ENCODE measurements at regions not wholly inside any gene's neighbourhood (a gene's known extent, or its start where the extent isn't known, plus 50 kb on each side); places are given as distances from the start of the nearest gene placed in this dataset.
A peak's percentile ranks its signal among the peaks of the same experiment; 100 is the strongest.

GRCh38 chrX:125202591-125203248, 117.0 kb upstream of the TEX13C start:
- no peak for TF ChIP-seq CTCF (IDR thresholded peaks at IDR 0.05)
- Histone ChIP-seq H3K9me3 (no peaks in the 10 kb centered on the region), H3K27me3 (peaks cover 0 to 22% (median 5%) of the 10 kb centered on the region in 4 donors), H3K4me3 (peak overlapping the region in 1 of 4 donors; percentile 35), H3K36me3 (no peaks in the 10 kb centered on the region), H3K4me1 (no peaks in the 10 kb centered on the region), H3K27ac (no peak overlapping the region)
- ATAC-seq: no peak
- DNase-seq: no peak
- WGBS, 2 donors: 2 to 22% methylated on average over 33 of the region's 33 CpGs
- intact Hi-C loops (cut with DNase I): no loop called here
- no peak for FAIRE-seq

- ATAC-seq: peak in 2 of 4 donors; percentile 5 to 8
- Histone ChIP-seq H3K27me3 (peaks cover 0 to 18% (median 5%) of the 10 kb centered on the region in 4 donors), H3K4me1 (no peaks in the 10 kb centered on the region), H3K27ac (no peak overlapping the region), H3K36me3 (no peaks in the 10 kb centered on the region), H3K4me3 (peak overlapping the region in 1 of 4 donors; percentile 35), H3K9me3 (no peaks in the 10 kb centered on the region)
- peak in 1 of 6 donors; percentile 64 for DNase-seq
- FAIRE-seq: no peak
- intact Hi-C loops (cut with DNase I): no loop called here
- WGBS, 2 donors: 2 to 22% methylated on average over 25 of the region's 25 CpGs
- no peak for TF ChIP-seq CTCF (IDR thresholded peaks at IDR 0.05)
Measured at GRCh38 chrX:125203365-125203736, 116.3 kb upstream of the TEX13C start.

- WGBS, 2 donors: 1 to 32% methylated on average over 49 to 63 of the region's 63 CpGs
- TF ChIP-seq CTCF (IDR thresholded peaks at IDR 0.05): no peak
- Histone ChIP-seq H3K9me3 (no peaks in the 10 kb centered on the region), H3K36me3 (no peaks in the 10 kb centered on the region), H3K4me1 (no peaks in the 10 kb centered on the region), H3K4me3 (peak overlapping the region in 1 of 4 donors; percentile 35), H3K27ac (no peak overlapping the region), H3K27me3 (peaks cover 0 to 12% (median 5%) of the 10 kb centered on the region in 4 donors)
- peak in 3 of 6 donors; percentile 19 to 65 (median 63) for DNase-seq
- intact Hi-C loops (cut with DNase I): no loop called here
- no peak for FAIRE-seq
- peak; percentile 30 to 63 (median 53) for ATAC-seq
Measured at GRCh38 chrX:125203737-125204578, 115.7 kb upstream of the TEX13C start.

GRCh38 chrX:125204681-125205132, 115.0 kb upstream of the TEX13C start:
- DNase-seq (no peak), FAIRE-seq (no peak), ATAC-seq (no peak)
- intact Hi-C loops (cut with DNase I): no loop called here
- TF ChIP-seq CTCF (IDR thresholded peaks at IDR 0.05): no peak
- peak overlapping the region in 2 of 4 donors; percentile 21 to 35 for H3K4me3 ChIP-seq
- 0 to 29% methylated on average over 22 of the region's 22 CpGs for WGBS, 2 donors
- H3K4me1 ChIP-seq: no peaks in the 10 kb centered on the region
- no peak overlapping the region for H3K27ac ChIP-seq
- H3K27me3 ChIP-seq: peaks cover 0 to 12% (median 2%) of the 10 kb centered on the region in 4 donors
- no peaks in the 10 kb centered on the region for H3K36me3 ChIP-seq
- H3K9me3 ChIP-seq: no peaks in the 10 kb centered on the region

Data from pancreas (tissue), 10 donors.